KOPT-K1 (cell line): ENCODE measurements at regions not wholly inside any gene's neighbourhood (a gene's known extent, or its start where the extent isn't known, plus 50 kb on each side); places are given as distances from the start of the nearest gene placed in this dataset.

Experiments used
- H3K27ac ChIP-seq: fragments of 200-600 bp; sonication (generic); 2 replicates; pipeline ENCODE4 v1.5.1; 2016; ENCODE audit warnings: antibody characterized with exemption, mild to moderate bottlenecking, low read depth, low read length; ENCODE audit not compliant: poor library complexity, severe bottlenecking
- H3K36me3 ChIP-seq: fragments of 200-600 bp; sonication (generic); 2 replicates; pipeline ENCODE4 v1.5.1; 2017; ENCODE audit warnings: antibody characterized with exemption, mild to moderate bottlenecking, low read length, moderate library complexity; ENCODE audit not compliant: insufficient read depth
- H3K9me3 ChIP-seq: fragments of 200-600 bp; sonication (generic); 2 replicates; pipeline ENCODE4 v1.5.1; 2017; ENCODE audit warnings: antibody characterized with exemption, low read length, mild to moderate bottlenecking; ENCODE audit not compliant: insufficient read depth, poor library complexity, severe bottlenecking

DNA sequence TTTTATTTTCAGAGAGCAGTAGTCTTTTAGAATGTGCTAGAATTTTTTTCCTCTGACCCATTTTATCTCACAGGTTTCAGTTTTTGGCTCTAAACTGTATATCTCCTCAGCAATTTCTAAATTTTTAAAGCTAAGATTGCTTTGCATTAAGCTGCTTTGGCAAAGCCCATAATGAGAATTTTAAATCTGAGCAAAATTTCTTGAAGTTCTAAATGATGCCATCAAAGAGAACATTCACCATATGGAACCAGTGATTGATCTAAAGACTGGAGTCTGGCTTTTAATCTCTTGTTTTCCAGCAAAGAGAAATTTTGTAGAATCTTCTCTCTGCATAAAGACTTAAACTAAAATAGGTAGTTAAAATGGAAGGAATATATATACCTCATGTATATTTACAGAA is 313.6 kb downstream of the TBC1D32 start:
- Histone ChIP-seq H3K9me3 (no peaks in the 10 kb centered on the region), H3K36me3 (no peaks in the 10 kb centered on the region), H3K27ac (no peak overlapping the region)

DNA sequence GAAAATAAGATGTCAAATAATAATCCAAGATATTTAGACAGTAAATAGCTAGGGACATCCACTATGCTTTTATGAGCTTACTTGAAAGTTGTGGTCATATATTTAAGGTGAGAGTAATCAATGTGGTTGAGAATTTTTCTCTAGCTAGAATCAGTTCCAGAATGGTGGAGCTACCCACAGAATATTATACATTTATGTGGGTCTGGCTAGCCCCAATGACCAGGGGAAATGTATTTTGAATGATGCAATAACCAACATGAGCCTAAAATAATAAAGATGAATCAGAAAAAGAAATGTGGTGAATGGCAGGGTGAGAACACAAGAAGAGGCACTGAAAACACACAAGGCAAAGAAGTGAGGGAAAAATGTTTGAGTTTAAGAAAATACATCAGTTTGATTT is 325.7 kb downstream of the TBC1D32 start:
- Histone ChIP-seq H3K9me3 (no peaks in the 10 kb centered on the region), H3K36me3 (no peaks in the 10 kb centered on the region), H3K27ac (no peak overlapping the region)

DNA sequence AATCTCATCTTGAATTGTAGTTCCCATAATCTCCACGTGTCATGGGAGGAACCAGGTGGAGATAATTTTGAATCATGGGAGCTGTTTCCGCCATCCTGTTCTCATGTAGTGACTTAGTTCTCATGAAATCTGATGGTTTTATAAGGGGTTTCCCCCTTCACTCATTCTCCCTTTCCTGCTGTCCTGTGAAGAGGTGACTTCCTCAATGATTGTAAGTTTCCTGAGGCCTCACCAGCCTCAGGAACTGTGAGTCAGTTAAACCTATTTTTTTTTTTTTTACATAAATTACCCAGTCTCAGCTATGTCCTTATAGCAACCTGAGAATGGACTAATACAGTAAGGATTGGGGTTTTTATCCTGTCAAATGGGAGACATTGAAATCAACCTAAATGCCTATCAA is 328.3 kb downstream of the TBC1D32 start:
- Histone ChIP-seq H3K27ac (no peak overlapping the region), H3K36me3 (no peaks in the 10 kb centered on the region)

DNA sequence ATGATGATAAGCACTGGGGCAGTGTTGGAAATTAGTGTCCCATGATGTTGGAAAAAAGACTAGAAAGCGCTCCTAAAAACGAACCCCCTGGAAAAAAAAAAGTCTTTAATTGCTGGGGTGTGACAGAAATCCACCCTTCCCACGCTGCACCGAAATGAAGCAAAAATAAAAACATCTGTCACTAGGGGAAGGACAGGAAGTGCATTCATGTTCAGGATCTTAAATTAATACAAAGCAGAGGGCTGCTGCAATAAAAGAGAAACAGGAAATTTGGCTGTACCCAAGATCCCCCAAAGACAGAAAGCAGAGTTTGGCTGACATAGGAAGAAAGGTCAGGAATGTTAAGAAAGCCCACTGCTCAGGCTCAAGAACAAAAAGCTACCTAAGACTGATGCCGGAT is 333.9 kb downstream of the TBC1D32 start:
- Histone ChIP-seq H3K36me3 (no peaks in the 10 kb centered on the region), H3K9me3 (no peaks in the 10 kb centered on the region), H3K27ac (no peak overlapping the region)

More for the DNA sequence above, 328.3 kb downstream of the TBC1D32 start:
- no peaks in the 10 kb centered on the region for H3K9me3 ChIP-seq

DNA sequence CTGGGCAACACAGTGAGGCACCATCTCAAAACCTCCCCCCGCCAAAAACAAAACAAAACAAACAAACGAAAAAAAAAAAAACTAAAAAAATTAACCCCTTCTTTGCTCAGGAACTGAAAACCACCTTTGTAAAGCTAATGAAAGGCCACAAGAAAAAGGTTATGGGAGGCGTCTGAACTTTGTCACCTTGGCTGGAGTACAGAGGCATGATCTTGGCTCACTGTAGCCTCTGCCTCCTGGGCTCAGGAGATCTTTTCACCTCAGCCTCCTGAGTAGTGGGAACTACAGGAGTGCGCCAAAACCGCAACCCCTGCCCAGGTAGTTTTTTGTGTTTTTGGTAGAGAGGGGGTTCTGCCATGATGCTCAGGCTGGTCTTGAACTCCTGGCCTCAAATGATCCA is 337.9 kb downstream of the TBC1D32 start:
- no peaks in the 10 kb centered on the region for H3K36me3 ChIP-seq
- no peaks in the 10 kb centered on the region for H3K9me3 ChIP-seq
- no peak overlapping the region for H3K27ac ChIP-seq

DNA sequence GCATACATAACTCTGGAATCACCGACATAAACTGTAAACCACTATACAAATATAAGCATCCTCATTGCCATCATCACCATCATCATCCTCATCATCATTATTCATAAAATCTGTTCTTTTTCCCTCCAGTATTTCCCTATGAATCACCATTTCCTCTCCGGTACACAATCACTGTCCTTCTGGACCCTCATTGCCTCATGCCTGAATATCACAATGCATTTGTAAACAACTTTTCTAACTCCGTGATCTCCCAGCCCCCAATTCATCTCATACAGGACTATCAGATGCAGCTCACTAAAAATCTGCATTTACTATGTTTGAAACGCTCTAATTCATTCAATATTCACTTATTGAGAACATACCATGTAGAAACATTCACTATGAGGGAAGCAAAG is 339.7 kb downstream of the TBC1D32 start:
- Histone ChIP-seq H3K36me3 (no peaks in the 10 kb centered on the region), H3K9me3 (no peaks in the 10 kb centered on the region), H3K27ac (no peak overlapping the region)

DNA sequence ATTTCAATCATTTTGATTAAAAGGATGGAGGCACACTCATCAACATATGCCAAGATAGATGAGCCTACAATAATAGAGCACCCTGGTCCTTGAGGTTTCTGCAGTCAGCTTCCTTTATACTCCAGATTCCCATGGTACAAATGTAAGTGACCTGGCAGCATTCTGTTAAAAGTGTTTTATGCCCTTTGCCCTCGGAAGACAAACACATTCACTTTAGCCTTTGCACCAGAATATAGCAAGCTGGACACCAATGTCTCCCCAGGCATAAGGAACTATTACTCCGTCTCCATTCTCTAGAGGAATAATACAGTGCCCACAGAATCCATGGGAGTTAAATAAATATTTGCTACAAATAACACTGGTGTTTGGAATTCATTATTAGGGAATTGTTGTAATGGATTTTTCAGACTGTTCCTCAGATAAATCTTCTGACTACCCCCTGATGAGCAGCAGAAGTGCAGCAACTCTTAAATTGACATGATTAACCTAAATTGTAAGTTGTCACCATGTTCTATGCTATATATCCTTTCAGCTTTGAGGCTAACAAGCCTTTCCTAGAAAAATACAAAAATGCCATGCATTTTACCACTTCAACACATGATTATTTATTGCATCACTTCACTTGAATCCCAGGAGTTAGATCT is 340.2 kb downstream of the TBC1D32 start:
- Histone ChIP-seq H3K36me3 (no peaks in the 10 kb centered on the region), H3K27ac (no peak overlapping the region), H3K9me3 (no peaks in the 10 kb centered on the region)

DNA sequence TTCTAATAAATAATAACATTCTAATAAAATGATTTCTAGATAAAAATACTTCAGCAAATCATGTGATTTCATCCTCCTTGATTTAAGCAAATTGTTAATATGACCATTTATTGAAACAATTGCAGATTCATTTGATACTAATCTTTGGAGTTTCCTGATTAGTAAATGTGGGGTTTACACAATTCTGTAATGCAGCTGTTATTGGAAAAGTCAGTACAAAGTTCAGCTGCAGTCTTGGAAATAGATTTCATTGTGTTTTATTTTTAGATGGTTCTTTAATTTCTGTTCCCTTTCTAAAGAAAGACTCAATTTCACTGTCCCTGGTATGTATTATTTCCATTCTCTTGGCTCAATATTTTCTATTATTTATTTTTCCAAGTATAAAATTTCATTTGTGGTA is 342.0 kb downstream of the TBC1D32 start:
- Histone ChIP-seq H3K27ac (no peak overlapping the region), H3K36me3 (no peaks in the 10 kb centered on the region), H3K9me3 (no peaks in the 10 kb centered on the region)

DNA sequence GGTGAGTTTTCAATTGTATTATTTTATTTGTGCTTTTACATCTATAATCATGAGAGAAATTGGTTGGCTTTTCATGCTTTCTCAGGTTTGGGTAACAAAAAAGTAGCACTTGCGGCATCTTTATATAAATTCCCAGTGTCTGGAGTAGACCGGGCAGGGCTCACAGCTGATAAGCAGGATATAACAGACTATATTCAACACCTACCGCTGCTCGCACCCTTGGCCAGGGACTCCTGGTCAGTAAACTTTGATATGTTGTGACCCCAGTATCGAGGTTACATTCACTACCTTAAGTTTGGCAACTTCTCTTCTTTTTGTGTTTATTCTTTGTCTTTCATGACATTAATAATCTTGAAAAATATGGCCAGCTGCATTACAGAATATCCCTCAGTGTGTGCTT is 343.4 kb downstream of the TBC1D32 start:
- Histone ChIP-seq H3K27ac (no peak overlapping the region), H3K9me3 (no peaks in the 10 kb centered on the region)

DNA sequence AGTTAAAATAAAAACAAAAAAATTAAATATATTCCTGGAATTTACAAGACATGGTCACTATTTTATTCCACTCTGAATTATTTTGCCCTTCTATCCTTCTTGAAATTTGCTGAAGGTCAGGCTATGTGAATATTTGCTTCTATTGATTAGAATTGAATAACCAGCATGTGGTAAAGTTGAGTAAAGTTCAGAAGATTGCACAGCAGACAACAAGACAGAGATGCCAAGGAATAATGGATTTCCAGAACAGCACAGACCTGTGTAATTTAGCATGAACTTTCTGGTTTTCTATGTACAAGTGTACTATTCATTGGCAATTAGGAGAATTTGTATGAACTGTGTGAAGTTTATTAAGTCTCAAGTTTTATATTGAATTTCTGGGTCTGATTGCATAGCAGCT is 352.4 kb downstream of the TBC1D32 start:
- no peaks in the 10 kb centered on the region for H3K9me3 ChIP-seq
- no peaks in the 10 kb centered on the region for H3K36me3 ChIP-seq
- H3K27ac ChIP-seq: no peak overlapping the region

More for the DNA sequence above, 343.4 kb downstream of the TBC1D32 start:
- H3K36me3 ChIP-seq: no peaks in the 10 kb centered on the region

DNA sequence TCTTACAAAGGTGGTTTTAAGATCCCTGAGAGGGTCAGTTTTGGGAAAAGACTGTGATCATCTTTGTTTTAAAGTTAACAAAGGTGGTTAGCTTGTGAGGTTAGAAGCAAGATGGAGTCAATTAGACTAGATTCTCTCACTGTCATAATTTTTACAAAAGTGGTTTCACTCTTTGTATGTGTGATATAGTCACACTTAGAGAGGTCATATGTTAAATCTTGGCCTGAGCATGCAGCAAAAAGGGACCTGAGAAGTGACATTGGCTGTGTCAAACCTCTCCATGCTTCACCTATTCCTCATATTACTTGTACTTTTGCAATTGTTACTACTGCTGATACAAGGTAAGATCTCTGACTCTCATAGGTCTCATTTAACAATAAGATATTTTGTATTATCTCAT is 368.0 kb downstream of the TBC1D32 start:
- Histone ChIP-seq H3K36me3 (no peaks in the 10 kb centered on the region), H3K9me3 (no peaks in the 10 kb centered on the region), H3K27ac (no peak overlapping the region)

DNA sequence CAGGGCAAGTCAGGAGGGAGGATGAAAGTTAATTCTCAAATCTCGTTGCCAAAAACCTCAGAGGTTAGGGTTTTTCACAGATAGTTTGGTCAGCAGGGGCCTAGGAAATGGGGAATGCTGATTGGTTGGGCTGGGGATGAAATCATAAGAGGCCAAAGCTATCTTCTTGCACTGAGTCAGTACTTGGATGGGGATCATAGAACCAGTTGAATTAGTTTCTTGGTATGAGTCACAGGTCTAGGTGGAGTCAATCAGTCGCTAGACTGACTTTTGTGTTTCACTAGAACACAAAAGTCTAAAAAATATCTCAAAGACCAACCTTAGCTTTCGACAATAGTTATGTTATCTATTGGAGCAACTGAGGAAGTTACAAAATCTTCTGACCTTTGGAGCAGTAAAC is 368.5 kb downstream of the TBC1D32 start:
- no peaks in the 10 kb centered on the region for H3K9me3 ChIP-seq
- no peak overlapping the region for H3K27ac ChIP-seq
- H3K36me3 ChIP-seq: no peaks in the 10 kb centered on the region

DNA sequence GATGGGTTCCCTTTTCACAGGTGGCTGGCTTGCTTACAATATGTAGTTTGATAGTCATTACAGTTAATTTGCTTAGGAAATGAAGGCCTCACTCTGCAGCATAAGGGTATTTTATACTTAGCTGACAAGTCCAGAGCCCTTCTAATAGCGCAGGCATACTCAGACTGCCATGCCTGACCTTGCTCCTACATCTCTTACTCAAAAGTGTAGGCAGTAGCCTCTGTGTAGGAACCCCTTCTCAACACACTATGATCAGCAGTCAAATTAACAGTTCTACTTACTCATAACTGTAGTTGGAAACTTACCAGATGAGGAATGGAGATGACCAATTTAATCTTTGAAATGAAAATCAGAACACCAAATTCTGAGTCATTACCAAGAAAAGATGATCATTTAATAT is 373.5 kb downstream of the TBC1D32 start:
- H3K9me3 ChIP-seq: no peaks in the 10 kb centered on the region
- no peaks in the 10 kb centered on the region for H3K36me3 ChIP-seq
- no peak overlapping the region for H3K27ac ChIP-seq

DNA sequence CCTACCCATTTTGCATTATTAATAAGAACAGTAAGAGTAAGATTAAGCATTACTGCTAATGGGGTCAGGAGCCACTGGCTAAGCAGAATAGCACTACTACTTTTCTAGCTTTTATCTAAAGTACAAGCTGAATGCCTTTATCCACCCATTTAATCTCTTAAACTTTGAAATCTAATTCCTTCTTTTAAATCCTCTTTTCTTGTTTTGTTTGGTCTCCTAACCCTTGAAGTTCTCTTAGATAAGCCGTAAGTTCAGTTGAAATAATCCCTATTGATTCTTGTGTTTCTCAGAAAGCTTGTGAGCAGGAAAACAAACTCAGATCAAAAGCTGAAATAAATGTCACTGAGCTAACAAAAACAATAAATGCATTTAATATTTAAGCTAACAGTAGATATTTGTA is 380.2 kb downstream of the TBC1D32 start:
- Histone ChIP-seq H3K27ac (no peak overlapping the region), H3K9me3 (no peaks in the 10 kb centered on the region), H3K36me3 (no peaks in the 10 kb centered on the region)

DNA sequence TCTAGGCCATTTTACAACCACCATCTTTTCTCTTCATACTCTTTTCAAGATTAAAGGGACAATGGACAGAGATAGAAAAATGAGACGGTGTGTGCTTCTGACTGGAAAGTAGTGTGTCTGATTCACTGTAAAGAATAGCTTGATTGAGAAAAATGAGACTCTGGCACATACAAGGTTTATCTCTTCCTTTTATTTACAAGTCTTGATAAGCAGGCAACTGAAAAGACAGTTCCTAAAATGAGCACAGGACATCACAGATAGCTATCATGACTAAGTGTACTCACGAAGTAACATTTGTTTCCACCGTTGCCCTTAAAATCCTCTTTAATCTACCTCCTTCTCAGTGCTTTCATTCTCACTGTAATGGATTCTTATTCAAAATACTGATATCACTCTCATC is 383.0 kb downstream of the TBC1D32 start:
- Histone ChIP-seq H3K27ac (no peak overlapping the region), H3K36me3 (no peaks in the 10 kb centered on the region), H3K9me3 (no peaks in the 10 kb centered on the region)

DNA sequence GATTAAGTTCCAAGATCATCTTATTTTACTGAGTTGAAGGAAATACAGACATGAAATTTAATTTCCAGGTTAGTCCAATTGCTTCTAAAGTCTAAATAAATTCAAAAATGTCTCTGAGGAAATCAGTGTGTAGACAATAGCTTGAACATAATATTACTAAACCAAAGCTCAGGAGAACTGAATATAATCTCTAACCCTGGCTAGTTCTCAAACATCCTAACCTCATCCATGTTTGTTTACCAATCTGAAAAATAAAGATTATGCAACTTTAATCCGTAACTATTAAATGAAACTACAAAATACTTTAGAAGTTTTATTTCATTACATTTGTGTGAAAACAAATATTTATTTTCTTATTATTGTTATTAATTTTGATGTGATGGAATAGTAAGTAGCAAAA is 387.2 kb downstream of the TBC1D32 start:
- Histone ChIP-seq H3K27ac (no peak overlapping the region), H3K36me3 (no peaks in the 10 kb centered on the region), H3K9me3 (no peaks in the 10 kb centered on the region)
